ENCODE measurements at regions not wholly inside any gene's neighbourhood (a gene's known extent, or its start where the extent isn't known, plus 50 kb on each side); places are given as distances from the start of the nearest gene placed in this dataset.

DNA sequence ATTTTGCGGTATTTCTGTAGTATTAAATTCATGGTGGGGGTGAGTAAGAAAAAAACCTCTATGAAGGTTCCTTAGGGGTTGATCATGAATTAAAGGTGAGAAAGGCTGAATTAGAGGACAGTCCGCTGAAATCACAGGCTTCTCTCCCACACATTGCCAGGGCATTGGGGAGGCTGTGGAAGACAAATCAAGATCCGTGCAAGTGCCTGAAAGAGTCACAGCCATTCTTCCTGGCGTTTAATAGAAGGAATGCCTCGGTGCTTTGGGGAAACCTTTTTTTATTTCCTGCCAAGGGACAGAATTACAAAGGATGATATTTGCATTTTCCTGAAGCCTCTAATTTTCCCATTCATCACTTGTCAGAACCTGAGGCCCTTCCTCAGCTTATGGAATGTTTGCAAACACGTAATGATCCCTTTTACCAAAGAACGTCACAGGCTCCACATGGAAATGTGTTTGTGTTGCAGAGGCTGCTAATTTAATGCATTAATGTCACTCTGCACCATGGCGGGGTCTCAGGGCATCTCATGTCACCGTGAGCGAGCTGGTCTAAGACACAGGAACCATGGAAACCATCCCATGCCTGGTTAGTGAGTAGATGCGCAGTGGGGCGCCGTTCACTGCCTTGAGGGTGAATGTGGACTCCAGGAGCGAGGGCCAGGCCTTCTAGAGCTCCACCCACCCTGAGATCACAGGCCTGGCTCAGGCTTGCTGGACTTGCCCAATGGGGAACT is 185.9 kb upstream of the SULF2 start:
- in situ Hi-C loops (cut with HindIII; ENCODE audit: low pct_ligation_motif_present, low sequenced_read_pairs) = no loop called here
- Histone ChIP-seq H3K27me3 (replicated peaks) (no peaks in the 10 kb centered on the region), H3K36me3 (replicated peaks) (no peaks in the 10 kb centered on the region), H3K4me3 (ENCODE audit: low read depth, low read length) (no peak overlapping the region), H3K27ac (no peak overlapping the region)
- TF ChIP-seq, protein P1, sequence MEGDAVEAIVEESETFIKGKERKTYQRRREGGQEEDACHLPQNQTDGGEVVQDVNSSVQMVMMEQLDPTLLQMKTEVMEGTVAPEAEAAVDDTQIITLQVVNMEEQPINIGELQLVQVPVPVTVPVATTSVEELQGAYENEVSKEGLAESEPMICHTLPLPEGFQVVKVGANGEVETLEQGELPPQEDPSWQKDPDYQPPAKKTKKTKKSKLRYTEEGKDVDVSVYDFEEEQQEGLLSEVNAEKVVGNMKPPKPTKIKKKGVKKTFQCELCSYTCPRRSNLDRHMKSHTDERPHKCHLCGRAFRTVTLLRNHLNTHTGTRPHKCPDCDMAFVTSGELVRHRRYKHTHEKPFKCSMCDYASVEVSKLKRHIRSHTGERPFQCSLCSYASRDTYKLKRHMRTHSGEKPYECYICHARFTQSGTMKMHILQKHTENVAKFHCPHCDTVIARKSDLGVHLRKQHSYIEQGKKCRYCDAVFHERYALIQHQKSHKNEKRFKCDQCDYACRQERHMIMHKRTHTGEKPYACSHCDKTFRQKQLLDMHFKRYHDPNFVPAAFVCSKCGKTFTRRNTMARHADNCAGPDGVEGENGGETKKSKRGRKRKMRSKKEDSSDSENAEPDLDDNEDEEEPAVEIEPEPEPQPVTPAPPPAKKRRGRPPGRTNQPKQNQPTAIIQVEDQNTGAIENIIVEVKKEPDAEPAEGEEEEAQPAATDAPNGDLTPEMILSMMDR (IDR thresholded peaks at IDR 0.05; ENCODE audit: low read depth, low read length, missing control alignments) = no peak
- DNase-seq = no peak

DNA sequence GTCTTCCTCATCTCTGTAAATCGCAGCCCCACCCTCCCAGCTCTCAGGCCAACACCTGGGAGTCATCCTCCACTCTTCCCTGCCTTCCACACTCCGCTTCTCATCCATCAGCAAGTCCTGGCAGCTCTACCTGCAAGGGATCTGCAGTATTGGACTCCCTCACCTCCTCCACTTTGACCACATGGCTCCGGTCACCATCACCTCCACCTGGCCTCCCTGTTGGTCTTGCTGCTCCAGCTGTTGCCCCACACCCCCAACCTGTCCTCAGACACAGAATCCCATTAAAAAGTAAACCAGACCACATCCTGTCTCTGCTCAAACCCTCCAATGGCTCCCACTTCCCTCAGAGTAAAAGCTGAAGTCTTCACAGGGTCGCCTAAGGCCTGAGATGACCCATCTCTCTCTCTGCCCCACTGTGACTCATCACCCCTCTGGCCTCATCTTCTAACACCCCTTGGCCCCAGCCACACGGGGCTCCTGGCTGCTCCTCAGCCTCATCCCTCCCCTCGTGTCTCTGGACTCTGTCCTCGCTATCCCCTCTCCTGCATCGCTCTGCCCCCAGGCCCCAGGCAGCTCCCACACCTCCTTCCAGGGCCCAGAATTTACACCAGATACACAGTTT is 185.1 kb upstream of the SULF2 start:
- TF ChIP-seq, protein P1 (IDR thresholded peaks at IDR 0.05; ENCODE audit: low read depth, low read length, missing control alignments) = no peak
- in situ Hi-C loops (cut with HindIII; ENCODE audit: low pct_ligation_motif_present, low sequenced_read_pairs) = no loop called here
- peaks cover 4% of the 10 kb centered on the region for H3K27me3 ChIP-seq (replicated peaks)
- H3K36me3 ChIP-seq (replicated peaks) = no peaks in the 10 kb centered on the region
- no peak overlapping the region for H3K4me3 ChIP-seq (ENCODE audit: low read depth, low read length)
- no peak overlapping the region for H3K27ac ChIP-seq
- no peak for DNase-seq

DNA sequence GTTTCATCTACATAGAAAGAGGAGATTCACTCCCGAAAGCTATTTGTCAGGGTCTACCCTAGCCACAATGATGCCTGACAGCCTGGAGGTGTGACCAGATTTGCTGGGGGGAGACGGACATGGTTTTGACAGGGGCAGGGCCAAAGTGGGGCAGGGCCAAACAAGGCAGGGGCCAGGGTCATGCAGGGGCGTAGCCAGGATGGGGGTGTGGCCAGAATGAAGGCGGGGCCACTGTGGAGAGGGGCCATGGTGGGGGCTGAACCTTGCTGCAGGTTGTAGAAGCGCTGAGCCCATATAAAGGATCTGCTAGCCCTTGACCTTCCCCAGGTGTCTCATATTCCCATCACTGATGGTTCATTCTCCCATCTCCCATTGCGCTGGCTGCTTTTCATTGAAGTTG is 184.1 kb upstream of the SULF2 start:
- Histone ChIP-seq H3K36me3 (replicated peaks) (no peaks in the 10 kb centered on the region), H3K27ac (no peak overlapping the region), H3K4me3 (ENCODE audit: low read depth, low read length) (no peak overlapping the region), H3K27me3 (replicated peaks) (peaks cover 4% of the 10 kb centered on the region)
- no peak for DNase-seq
- in situ Hi-C loops (cut with HindIII; ENCODE audit: low pct_ligation_motif_present, low sequenced_read_pairs) = no loop called here
- TF ChIP-seq, protein P1 (IDR thresholded peaks at IDR 0.05; ENCODE audit: low read depth, low read length, missing control alignments) = no peak

DNA sequence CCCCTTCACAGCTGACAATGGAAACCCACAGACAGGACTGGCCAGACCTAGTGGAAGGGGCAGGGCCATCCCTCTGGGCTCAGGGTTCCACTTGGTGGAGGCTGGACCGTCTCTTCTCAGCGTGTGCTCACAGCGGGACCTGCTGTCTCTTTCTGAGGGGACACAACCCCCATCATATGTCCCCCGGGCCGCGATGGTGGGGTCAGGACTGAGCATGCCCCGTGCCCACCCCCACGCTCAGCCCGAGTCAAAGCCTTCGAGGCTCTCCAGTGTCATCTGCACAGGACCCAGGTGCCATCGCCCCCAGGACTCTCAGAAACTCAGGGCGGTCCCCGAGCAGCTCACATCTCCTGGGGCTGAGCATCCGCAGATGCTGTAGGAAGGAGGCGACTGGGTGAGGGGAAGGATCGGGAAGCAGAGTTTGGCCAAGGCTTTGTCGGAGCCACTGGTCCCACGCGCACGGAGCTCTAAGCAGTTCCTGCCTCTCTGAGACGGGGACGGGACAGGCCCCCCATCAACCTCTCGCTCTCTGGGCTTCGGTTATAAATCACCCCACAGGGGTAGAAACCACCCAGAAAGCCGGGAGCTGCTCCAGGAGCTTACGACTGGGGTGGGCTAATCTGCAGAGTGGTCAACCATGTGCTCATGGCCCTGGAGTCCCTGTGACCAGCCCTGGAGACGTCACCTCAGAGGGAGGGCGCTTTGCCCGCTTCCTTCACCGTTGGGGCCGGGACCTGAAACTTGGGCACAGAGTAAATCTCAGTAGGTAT is 183.4 kb upstream of the SULF2 start:
- DNase-seq = no peak
- Histone ChIP-seq H3K4me3 (ENCODE audit: low read depth, low read length) (no peak overlapping the region), H3K27me3 (replicated peaks) (peaks cover 4% of the 10 kb centered on the region), H3K27ac (no peak overlapping the region), H3K36me3 (replicated peaks) (no peaks in the 10 kb centered on the region)
- in situ Hi-C loops (cut with HindIII; ENCODE audit: low pct_ligation_motif_present, low sequenced_read_pairs) = no loop called here
- TF ChIP-seq, protein P1 (IDR thresholded peaks at IDR 0.05; ENCODE audit: low read depth, low read length, missing control alignments) = no peak

DNA sequence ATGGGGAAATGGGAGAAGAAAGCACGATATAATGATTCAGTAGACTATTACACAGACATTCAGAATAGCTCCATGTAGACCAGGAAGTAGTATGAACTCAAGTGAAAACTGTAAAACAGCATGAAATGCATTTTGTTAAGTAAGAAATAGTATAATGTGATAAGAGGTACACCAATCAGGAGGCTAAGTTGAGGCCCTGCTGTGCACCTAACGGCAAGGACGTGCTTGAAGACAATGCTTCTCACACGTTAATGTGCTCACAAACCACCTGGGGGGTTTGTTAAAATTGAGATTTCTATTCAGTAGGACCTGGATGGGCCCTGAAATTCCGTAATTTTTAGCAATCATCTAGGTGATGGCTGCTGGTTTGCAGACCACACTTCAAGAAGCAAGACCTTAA is 178.9 kb upstream of the SULF2 start:
- Histone ChIP-seq H3K4me3 (ENCODE audit: low read depth, low read length) (no peak overlapping the region), H3K27ac (no peak overlapping the region), H3K36me3 (replicated peaks) (no peaks in the 10 kb centered on the region), H3K27me3 (replicated peaks) (peaks cover 4% of the 10 kb centered on the region)
- no peak for DNase-seq
- TF ChIP-seq, protein P1 (IDR thresholded peaks at IDR 0.05; ENCODE audit: low read depth, low read length, missing control alignments) = no peak
- in situ Hi-C loops (cut with HindIII; ENCODE audit: low pct_ligation_motif_present, low sequenced_read_pairs) = no loop called here

Measured in brain microvascular endothelial cell (primary cell).